ENCODE measurements at regions not wholly inside any gene's neighbourhood (a gene's known extent, or its start where the extent isn't known, plus 50 kb on each side); places are given as distances from the start of the nearest gene placed in this dataset.

DNA sequence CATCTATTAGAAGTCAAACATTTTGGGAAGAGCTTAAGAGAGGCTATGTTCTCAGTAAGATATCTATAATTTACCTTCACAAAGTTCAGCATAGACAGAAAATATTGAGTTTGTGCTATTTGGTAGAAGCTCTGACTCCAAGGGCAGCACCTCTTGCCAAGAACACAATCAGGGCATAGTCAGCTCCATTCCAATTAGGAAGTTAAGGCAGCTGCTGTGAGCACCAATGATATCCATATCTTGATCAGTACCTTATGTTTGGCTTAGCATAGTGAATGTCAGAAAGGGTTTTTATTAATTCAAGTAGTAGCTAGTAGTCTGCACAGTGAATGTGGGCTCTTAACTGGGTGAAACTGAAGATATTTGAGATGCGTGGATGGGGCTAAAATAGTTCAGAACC lies 86.4 kb upstream of the SPRED2 start:
- Mint-ChIP-seq H3K9me3 (peaks cover 9% of the 10 kb centered on the region), H3K27me3 (ENCODE audit: low read depth) (peaks cover 21% of the 10 kb centered on the region), H3K27ac (no peak overlapping the region), H3K36me3 (ENCODE audit: low read depth) (no peaks in the 10 kb centered on the region), H3K4me1 (ENCODE audit: low read depth) (no peaks in the 10 kb centered on the region), H3K4me3 (no peak overlapping the region)

DNA sequence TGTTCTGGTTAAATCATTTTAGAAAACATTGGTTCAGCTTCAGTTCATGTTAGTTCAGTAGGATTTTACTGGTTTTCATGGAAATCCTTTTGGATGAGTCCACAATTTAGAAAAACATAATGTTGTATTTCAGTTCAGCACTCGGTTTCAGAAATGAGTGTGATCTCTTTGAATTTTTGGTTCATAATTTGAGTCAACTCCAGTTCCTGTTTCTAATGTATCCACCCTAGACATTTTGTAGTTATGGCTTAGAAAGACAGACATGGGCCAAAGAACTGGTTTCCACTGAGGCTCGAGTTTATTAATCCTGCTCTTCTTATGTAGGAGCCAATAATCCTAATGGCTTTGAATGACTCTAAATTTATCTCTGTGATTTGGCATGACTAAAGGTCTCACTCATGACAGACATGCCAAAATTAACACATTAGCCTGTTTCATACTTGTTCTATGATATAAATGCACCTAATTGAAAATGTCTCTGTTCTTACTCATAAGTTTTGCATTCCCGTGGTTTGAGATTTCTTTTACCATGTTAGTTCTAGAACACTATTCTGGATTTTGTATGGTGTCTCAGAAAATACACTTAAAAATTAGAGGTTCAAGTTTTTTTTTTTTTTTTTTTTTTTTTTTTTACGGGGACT lies 82.3 kb upstream of the SPRED2 start:
- Mint-ChIP-seq H3K4me3 (no peak overlapping the region), H3K4me1 (ENCODE audit: low read depth) (peaks cover 8% of the 10 kb centered on the region), H3K27me3 (ENCODE audit: low read depth) (peaks cover 6% of the 10 kb centered on the region), H3K27ac (no peak overlapping the region), H3K36me3 (ENCODE audit: low read depth) (no peaks in the 10 kb centered on the region), H3K9me3 (peaks cover 8% of the 10 kb centered on the region)

- Mint-ChIP-seq H3K36me3 (ENCODE audit: low read depth) (no peaks in the 10 kb centered on the region), H3K27me3 (ENCODE audit: low read depth) (peaks cover 4% of the 10 kb centered on the region), H3K4me3 (no peak overlapping the region), H3K4me1 (ENCODE audit: low read depth) (peaks cover 8% of the 10 kb centered on the region), H3K27ac (no peak overlapping the region), H3K9me3 (peaks cover 7% of the 10 kb centered on the region)
Observed at GRCh38 chr2:65512783-65513182, 80.4 kb upstream of the SPRED2 start.

DNA sequence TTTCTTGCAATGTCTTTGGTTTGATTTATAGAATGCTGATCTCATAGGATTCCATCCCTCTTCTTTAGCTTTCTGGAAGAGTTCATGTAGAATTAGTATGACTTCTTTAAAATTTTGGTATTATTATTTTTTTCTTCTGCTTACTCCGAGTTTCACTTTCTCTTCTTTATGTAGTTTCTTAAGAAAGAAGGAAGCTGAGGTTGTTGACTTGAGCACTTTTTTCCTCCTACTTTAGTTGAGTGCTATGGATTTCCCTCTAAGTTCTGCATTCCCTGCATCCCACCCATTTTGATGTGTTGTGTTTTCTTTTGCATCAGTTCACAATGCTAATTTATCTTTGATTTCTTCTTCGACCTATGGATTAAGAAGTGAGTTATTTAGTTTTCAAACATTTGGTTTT lies 78.9 kb upstream of the SPRED2 start:
- peaks cover 8% of the 10 kb centered on the region for H3K4me1 Mint-ChIP-seq (ENCODE audit: low read depth)

GRCh38 chr2:65508225-65508624 lies 75.8 kb upstream of the SPRED2 start:
- H3K27ac Mint-ChIP-seq: no peak overlapping the region
- H3K9me3 Mint-ChIP-seq: peaks cover 7% of the 10 kb centered on the region
- peaks cover 4% of the 10 kb centered on the region for H3K27me3 Mint-ChIP-seq (ENCODE audit: low read depth)
- H3K4me3 Mint-ChIP-seq: no peak overlapping the region
- H3K4me1 Mint-ChIP-seq (ENCODE audit: low read depth): peaks cover 8% of the 10 kb centered on the region
- no peaks in the 10 kb centered on the region for H3K36me3 Mint-ChIP-seq (ENCODE audit: low read depth)

More for the DNA sequence above, 78.9 kb upstream of the SPRED2 start:
- Mint-ChIP-seq H3K27ac (no peak overlapping the region), H3K27me3 (ENCODE audit: low read depth) (peaks cover 4% of the 10 kb centered on the region), H3K4me3 (no peak overlapping the region), H3K9me3 (peaks cover 7% of the 10 kb centered on the region), H3K36me3 (ENCODE audit: low read depth) (no peaks in the 10 kb centered on the region)

DNA sequence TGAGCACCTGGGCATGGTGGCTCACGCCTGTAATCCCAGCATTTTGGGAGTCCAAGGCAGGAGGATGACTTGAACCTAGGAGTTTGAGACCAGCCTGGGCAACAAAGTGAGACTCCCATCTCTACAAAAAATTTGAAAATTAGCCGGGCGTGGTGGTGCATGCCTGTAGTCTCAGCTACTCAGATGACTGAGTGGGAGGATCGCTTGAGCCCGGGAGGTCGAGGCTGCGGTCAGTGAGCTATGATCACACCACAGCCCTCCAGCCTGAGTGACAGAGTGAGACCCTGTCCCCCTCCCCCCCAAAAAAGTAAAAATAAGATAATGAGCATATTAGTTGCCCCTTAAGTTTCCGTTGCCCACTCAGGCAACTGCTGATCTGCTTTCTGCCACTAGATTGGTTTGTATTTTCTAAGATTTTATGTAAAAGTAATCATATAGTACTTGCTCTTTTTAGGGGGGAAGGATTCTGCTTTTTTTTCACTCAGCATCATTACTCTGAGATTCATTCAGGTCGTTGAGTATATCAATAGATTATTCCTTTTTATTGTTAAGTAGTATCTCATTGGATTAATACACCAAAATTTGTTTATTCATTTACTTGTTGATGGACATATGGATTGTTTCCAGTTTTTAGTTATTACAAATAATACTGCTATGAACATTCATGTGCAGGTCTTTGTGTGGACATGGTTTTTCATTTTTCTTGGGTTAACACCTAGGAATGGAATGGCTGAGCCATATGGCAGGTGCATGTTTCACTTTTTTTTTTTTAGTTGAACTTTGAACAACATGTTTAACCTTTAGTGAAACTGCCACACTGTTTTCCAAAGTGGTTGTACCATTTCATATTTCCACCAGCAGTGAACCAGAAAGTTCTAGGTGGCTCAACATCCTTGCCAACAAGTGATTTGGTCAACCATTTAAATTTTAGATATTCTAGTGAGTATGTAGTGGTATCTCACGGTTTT lies 75.0 kb upstream of the SPRED2 start:
- Mint-ChIP-seq H3K36me3 (ENCODE audit: low read depth) (no peaks in the 10 kb centered on the region), H3K27me3 (ENCODE audit: low read depth) (peaks cover 4% of the 10 kb centered on the region), H3K4me3 (no peak overlapping the region), H3K27ac (no peak overlapping the region), H3K4me1 (ENCODE audit: low read depth) (peaks cover 8% of the 10 kb centered on the region), H3K9me3 (peaks cover 7% of the 10 kb centered on the region)

- Mint-ChIP-seq H3K9me3 (no peaks in the 10 kb centered on the region), H3K4me1 (ENCODE audit: low read depth) (no peaks in the 10 kb centered on the region), H3K27me3 (ENCODE audit: low read depth) (peaks cover 7% of the 10 kb centered on the region), H3K4me3 (no peak overlapping the region), H3K27ac (no peak overlapping the region), H3K36me3 (ENCODE audit: low read depth) (no peaks in the 10 kb centered on the region)
Observed at GRCh38 chr2:65504814-65505697, 72.7 kb upstream of the SPRED2 start.

- Mint-ChIP-seq H3K4me1 (ENCODE audit: low read depth) (no peaks in the 10 kb centered on the region), H3K27ac (no peak overlapping the region), H3K36me3 (ENCODE audit: low read depth) (no peaks in the 10 kb centered on the region), H3K27me3 (ENCODE audit: low read depth) (peaks cover 7% of the 10 kb centered on the region), H3K9me3 (no peaks in the 10 kb centered on the region), H3K4me3 (no peak overlapping the region)
Observed at GRCh38 chr2:65504201-65504600, 71.8 kb upstream of the SPRED2 start.

- Mint-ChIP-seq H3K4me1 (ENCODE audit: low read depth) (no peaks in the 10 kb centered on the region), H3K9me3 (no peaks in the 10 kb centered on the region), H3K4me3 (no peak overlapping the region), H3K36me3 (ENCODE audit: low read depth) (no peaks in the 10 kb centered on the region), H3K27ac (no peak overlapping the region), H3K27me3 (ENCODE audit: low read depth) (peaks cover 9% of the 10 kb centered on the region)
Observed at GRCh38 chr2:65503746-65504145, 71.3 kb upstream of the SPRED2 start.

- Mint-ChIP-seq H3K4me1 (ENCODE audit: low read depth) (no peaks in the 10 kb centered on the region), H3K27me3 (ENCODE audit: low read depth) (peaks cover 9% of the 10 kb centered on the region), H3K36me3 (ENCODE audit: low read depth) (no peaks in the 10 kb centered on the region), H3K4me3 (no peak overlapping the region), H3K27ac (no peak overlapping the region), H3K9me3 (no peaks in the 10 kb centered on the region)
Observed at GRCh38 chr2:65501836-65502235, 69.4 kb upstream of the SPRED2 start.

DNA sequence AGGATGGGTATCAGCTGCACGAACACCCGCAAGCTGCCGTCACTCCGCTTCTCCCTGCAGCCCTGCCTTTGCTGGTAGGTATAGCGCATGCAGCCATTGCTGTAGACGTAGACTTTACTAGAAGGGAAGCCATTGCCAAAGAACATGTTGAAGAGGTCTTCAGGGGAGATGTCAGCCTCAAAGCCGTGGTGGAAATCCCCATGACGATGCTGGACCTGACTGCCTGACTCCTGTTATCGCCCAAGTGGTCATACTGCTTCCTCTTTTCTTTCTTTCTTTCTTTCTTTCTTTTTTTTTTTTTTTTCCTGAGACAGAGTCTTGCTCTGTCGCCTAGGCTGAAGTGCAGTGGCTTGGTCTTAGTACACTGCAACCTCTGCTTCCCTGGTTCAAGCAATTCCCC lies 68.7 kb upstream of the SPRED2 start:
- no peaks in the 10 kb centered on the region for H3K9me3 Mint-ChIP-seq

DNA sequence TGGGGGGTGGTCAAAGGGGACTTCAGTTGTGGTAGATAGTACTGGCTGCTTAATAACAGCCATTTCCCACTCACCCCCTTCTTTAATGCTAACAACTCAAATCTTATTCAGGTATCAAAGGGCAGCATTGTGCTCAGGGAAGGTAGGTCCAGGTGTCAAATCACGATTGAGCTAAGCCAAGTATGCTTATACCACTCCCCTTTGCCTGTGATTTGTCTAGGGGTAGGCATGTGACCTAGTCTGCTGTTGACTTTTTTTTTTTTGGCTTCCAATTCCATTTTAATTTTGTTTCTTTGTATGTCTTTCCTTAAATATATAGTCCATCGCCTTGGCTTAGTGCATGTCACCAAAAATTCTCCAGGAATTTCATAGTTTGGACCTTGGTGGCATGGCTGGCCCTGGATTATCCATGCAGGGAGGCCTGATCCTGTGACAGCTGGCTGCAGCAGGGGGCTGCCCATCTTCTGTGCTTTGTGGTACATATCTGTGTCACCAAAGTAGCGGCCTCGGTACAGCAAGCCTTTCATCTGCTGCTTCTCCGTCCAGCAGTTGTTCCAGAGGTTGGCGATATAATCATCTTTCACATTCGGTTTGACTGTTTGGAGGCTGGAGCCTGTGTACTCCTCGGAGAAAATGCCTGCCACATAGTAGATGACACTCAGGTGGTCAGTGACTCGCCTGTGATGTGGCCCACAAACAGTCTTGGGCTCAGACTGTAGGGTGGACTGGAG lies 68.1 kb upstream of the SPRED2 start:
- Mint-ChIP-seq H3K27me3 (ENCODE audit: low read depth) (peaks cover 9% of the 10 kb centered on the region), H3K27ac (no peak overlapping the region), H3K36me3 (ENCODE audit: low read depth) (no peaks in the 10 kb centered on the region), H3K4me3 (no peak overlapping the region), H3K4me1 (ENCODE audit: low read depth) (no peaks in the 10 kb centered on the region), H3K9me3 (no peaks in the 10 kb centered on the region)

More for the DNA sequence above, 68.7 kb upstream of the SPRED2 start:
- H3K4me3 Mint-ChIP-seq: no peak overlapping the region
- H3K27ac Mint-ChIP-seq: no peak overlapping the region
- H3K27me3 Mint-ChIP-seq (ENCODE audit: low read depth): peaks cover 9% of the 10 kb centered on the region
- no peaks in the 10 kb centered on the region for H3K4me1 Mint-ChIP-seq (ENCODE audit: low read depth)
- H3K36me3 Mint-ChIP-seq (ENCODE audit: low read depth): no peaks in the 10 kb centered on the region

DNA sequence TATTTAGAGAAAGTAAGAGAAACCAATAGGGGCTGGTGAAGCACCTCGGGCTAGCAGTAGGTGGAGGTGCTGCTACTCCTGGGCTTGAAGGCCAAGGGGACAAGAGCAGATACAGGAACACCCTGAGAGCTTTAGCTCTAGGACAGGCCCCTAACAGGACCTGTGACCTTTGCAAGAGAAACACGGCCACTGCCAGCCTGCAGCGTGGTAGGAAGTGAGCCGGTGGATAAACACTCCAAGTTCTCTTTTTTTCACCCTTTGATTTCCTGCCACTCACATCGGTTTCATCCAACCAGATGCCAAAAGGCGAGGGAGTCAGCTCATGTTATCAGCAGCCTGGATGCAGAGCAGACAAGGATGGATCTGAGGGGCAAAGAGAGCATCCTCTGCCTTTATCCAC lies 66.8 kb upstream of the SPRED2 start:
- H3K27ac Mint-ChIP-seq: no peak overlapping the region
- H3K27me3 Mint-ChIP-seq (ENCODE audit: low read depth): peaks cover 9% of the 10 kb centered on the region

DNA sequence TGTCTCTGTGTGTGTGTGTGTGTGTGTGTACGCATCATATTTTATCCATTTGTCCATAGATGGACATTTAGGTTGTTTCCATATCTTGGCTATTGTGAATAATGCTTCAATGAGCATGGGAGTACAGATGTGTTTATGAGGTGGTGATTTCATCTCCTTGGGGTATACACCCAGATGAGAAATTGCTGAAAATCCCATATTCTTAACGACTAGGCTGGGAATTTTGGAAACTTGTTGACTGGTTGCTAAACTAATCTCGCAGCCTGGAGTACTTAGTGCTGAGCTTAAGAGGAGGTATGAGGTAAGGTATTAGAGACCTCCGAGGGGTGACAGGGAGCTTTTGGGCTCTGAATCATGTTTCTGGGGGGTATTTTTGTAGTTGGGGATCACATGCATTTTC lies 66.0 kb upstream of the SPRED2 start:
- Mint-ChIP-seq H3K4me1 (ENCODE audit: low read depth) (no peaks in the 10 kb centered on the region), H3K27ac (no peak overlapping the region), H3K36me3 (ENCODE audit: low read depth) (no peaks in the 10 kb centered on the region), H3K27me3 (ENCODE audit: low read depth) (peaks cover 9% of the 10 kb centered on the region), H3K4me3 (no peak overlapping the region), H3K9me3 (no peaks in the 10 kb centered on the region)

More for the DNA sequence above, 66.8 kb upstream of the SPRED2 start:
- Mint-ChIP-seq H3K9me3 (no peaks in the 10 kb centered on the region), H3K36me3 (ENCODE audit: low read depth) (no peaks in the 10 kb centered on the region), H3K4me1 (ENCODE audit: low read depth) (no peaks in the 10 kb centered on the region), H3K4me3 (no peak overlapping the region)
